Choroid plexus epithelial cell (primary cell): ENCODE measurements at regions not wholly inside any gene's neighbourhood (a gene's known extent, or its start where the extent isn't known, plus 50 kb on each side); places are given as distances from the start of the nearest gene placed in this dataset.
"Not testable (repeated sequence)": the region's sequence is repeated elsewhere in the genome, so short reads cannot be mapped to it uniquely, and the experiment has no call there.

Source experiments
- DNase-seq: peaks from one replicate; pipeline ENCODE4 v3.0.0-alpha.2; 2010; ENCODE audit warnings: low read depth
- H3K4me3 ChIP-seq: 2 replicates; pipeline ENCODE4 v1.5.1; 2011; ENCODE audit warnings: low read depth, mild to moderate bottlenecking, control low read depth, low read length, moderate library complexity
- TF ChIP-seq, protein P1 (sequence below): conservative IDR thresholded peaks from 2 replicates; pipeline ENCODE4 v1.5.1; 2011; ENCODE audit warnings: low read depth, mild to moderate bottlenecking, control low read depth, inconsistent platforms, low read length, moderate library complexity

DNA sequence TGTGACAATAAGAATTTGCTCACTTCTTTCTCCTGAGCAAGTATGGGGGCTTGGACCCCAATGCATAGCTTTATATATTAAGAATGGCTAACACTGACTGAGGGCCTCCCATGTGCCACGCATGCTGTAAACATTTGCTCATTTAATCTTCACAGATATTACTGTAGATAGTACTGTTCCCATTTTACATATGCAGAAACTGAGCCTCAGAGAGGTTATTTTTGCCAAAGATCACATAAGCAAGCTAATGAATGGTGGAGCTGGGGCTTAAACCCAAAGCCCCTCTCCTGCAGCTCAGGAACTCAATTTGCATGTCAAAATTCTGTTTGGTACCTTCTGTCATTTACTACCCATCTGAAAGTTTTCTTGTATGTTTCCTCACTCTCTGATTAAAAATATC lies 163.5 kb upstream of the NFIA start:
- TF ChIP-seq, protein P1, sequence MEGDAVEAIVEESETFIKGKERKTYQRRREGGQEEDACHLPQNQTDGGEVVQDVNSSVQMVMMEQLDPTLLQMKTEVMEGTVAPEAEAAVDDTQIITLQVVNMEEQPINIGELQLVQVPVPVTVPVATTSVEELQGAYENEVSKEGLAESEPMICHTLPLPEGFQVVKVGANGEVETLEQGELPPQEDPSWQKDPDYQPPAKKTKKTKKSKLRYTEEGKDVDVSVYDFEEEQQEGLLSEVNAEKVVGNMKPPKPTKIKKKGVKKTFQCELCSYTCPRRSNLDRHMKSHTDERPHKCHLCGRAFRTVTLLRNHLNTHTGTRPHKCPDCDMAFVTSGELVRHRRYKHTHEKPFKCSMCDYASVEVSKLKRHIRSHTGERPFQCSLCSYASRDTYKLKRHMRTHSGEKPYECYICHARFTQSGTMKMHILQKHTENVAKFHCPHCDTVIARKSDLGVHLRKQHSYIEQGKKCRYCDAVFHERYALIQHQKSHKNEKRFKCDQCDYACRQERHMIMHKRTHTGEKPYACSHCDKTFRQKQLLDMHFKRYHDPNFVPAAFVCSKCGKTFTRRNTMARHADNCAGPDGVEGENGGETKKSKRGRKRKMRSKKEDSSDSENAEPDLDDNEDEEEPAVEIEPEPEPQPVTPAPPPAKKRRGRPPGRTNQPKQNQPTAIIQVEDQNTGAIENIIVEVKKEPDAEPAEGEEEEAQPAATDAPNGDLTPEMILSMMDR, result no peak
- DNase-seq, result no peak

DNA sequence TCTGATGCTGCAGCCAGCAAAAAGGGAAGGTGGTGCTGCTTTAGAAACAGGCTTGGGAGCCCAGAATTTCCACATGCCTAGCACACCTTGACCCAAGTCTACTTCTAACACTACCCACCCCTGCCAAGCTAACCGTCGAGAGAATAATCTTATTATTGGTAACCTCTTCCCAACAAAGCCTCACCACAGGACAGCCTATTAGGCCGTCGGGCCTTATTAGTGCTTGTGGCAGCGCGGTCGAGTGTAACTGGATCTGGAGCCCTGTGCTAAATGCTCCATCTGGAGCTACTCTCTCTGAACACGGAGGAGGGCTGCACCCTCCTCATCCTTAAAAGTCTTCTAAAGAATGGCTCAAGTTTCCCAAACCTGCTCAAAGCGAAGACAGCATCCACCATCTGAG lies 165.5 kb upstream of the NFIA start:
- TF ChIP-seq, protein P1, result no peak
- no peak overlapping the region for H3K4me3 ChIP-seq
- no peak for DNase-seq

More for the DNA sequence above, 163.5 kb upstream of the NFIA start:
- H3K4me3 ChIP-seq, result no peak overlapping the region

DNA sequence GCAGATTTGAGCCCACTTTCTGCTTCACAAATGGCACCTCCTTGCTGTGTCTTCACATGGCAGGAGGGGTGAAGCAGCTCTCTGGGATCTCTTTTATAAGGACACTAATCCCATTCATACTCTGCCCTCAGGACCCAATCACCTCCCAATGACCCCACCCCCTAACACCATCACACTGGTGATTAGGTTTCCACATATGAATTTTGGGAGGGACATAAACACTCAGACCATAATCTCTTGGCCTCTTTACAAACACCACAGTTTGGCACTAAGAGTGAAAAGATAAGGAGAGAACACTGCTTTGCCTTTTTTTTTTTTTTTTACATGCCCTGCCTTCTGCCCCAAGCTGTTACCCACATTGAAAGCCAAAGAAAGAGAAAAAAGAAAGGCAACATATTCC lies 166.2 kb upstream of the NFIA start:
- DNase-seq, result no peak
- TF ChIP-seq, protein P1, result no peak
- H3K4me3 ChIP-seq, result no peak overlapping the region

DNA sequence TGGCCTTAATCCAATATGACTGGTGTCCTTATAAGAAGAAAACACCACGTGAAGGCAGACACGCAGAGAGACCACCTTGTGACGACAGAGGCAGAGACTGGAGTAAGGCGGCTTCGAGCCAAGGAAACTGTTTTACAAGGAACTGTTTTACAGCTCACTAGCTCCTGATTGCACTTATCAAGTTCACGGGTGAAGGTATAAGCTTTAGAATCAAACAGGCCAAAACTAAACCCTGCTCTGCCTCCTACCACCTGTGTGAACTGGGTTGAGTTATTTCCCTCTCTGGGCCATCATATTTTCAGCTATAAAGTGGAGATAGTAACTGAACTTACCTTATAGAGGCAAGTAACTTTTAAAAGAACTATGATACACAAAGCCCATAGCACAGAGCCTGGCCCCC lies 166.9 kb upstream of the NFIA start:
- H3K4me3 ChIP-seq, result no peak overlapping the region
- no peak for DNase-seq
- TF ChIP-seq, protein P1, result no peak

DNA sequence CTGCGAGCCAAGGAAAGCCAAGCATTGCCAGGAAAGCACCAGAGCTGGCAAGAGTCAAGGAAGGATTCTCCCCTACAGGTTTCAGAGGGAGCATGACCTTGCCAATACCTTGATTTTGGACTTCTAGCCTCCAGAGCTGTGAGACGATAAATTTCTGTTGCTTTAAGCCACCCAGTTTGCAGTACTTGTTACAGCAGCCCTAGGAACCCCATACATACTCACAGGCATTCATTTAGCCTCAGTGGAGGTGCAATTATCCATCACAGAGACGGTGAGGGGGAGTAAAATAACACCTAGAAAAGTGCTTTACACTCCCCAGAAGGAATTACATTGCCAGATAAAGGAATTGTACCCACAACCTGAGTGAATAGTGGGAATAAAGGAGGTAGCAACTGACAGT lies 167.4 kb upstream of the NFIA start:
- TF ChIP-seq, protein P1, result no peak
- H3K4me3 ChIP-seq, result no peak overlapping the region
- DNase-seq, result no peak

DNA sequence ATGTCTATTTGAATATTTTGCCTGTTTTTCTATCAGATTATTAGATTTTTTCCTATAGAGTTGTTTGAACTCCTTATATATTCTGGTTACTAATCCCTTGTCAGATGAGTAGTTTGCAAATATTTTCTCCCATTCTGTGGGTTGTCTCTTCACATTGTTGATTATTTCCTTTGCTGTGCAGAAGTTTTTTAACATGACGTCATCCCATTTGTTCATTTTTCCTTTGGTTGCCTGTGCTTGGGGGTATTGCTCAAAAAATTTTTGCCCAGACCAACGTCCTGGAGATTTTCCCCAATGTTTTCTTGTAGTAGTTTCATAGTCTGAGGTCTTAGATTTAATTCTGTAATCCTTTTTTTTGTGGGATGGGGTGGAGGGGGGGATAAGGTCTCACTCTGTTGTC lies 168.7 kb upstream of the NFIA start:
- not testable (repeated sequence) for H3K4me3 ChIP-seq, DNase-seq

DNA sequence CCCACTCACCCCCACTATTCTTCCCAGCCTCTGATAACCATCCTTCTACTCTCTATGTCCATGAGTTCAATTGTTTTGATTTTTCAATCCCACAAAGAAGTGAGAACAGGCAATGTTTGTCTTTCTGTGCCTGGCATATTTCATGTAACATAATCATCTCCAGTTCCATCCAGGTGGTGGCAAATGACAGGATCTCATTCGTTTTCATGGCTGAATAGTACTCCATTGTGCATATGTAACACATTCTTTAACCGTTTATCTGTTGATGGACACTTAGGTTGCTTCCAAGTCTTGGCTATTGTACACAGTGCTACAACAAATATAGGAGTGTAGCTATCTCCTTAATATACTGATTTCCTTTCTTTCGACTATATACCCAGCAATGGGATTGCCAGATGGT lies 169.3 kb upstream of the NFIA start:
- no peak for DNase-seq
- TF ChIP-seq, protein P1, result no peak
- H3K4me3 ChIP-seq, result no peak overlapping the region
